NCI-H2107 (cell line): ENCODE measurements at regions not wholly inside any gene's neighbourhood (a gene's known extent, or its start where the extent isn't known, plus 50 kb on each side); places are given as distances from the start of the nearest gene placed in this dataset.

ENCODE experiments used
- DNase-seq: peaks from one replicate; lab custom pipeline; 2025; lab: John Stamatoyannopoulos, UW

GRCh38 chr9:20117482-20117881 lies 328.6 kb upstream of the SLC24A2 start:
- DNase-seq, result no peak

- DNase-seq, result no peak
Observed at GRCh38 chr9:20114974-20115373, 326.1 kb upstream of the SLC24A2 start.

- no peak for DNase-seq
Observed at GRCh38 chr9:20112205-20112783, 323.5 kb upstream of the SLC24A2 start.

GRCh38 chr9:20111173-20111843 lies 322.5 kb upstream of the SLC24A2 start:
- no peak for DNase-seq

GRCh38 chr9:20095430-20096092 lies 306.7 kb upstream of the SLC24A2 start:
- DNase-seq, result no peak

- no peak for DNase-seq
Observed at GRCh38 chr9:20092561-20092960, 303.7 kb upstream of the SLC24A2 start.

- no peak for DNase-seq
Observed at GRCh38 chr9:20087481-20087880, 298.6 kb upstream of the SLC24A2 start.

- DNase-seq, result no peak
Observed at GRCh38 chr9:20085842-20086241, 297.0 kb upstream of the SLC24A2 start.

- DNase-seq, result no peak
Observed at GRCh38 chr9:20084125-20084524, 295.3 kb upstream of the SLC24A2 start.

- no peak for DNase-seq
Observed at GRCh38 chr9:20083390-20083789, 294.6 kb upstream of the SLC24A2 start.

GRCh38 chr9:20082831-20083230 lies 294.0 kb upstream of the SLC24A2 start:
- DNase-seq, result no peak

- no peak for DNase-seq
Observed at GRCh38 chr9:20082406-20082805, 293.6 kb upstream of the SLC24A2 start.

- no peak for DNase-seq
Observed at GRCh38 chr9:20078246-20078645, 289.4 kb upstream of the SLC24A2 start.

- no peak for DNase-seq
Observed at GRCh38 chr9:20074291-20074690, 285.5 kb upstream of the SLC24A2 start.

GRCh38 chr9:20070336-20070735 lies 281.5 kb upstream of the SLC24A2 start:
- no peak for DNase-seq

- no peak for DNase-seq
Observed at GRCh38 chr9:20065796-20066700, 277.2 kb upstream of the SLC24A2 start.

GRCh38 chr9:20065046-20065445 lies 276.2 kb upstream of the SLC24A2 start:
- no peak for DNase-seq

- DNase-seq, result no peak
Observed at GRCh38 chr9:20054734-20055133, 265.9 kb upstream of the SLC24A2 start.

GRCh38 chr9:20048985-20049384 lies 260.1 kb upstream of the SLC24A2 start:
- no peak for DNase-seq

GRCh38 chr9:20048437-20048836 lies 259.6 kb upstream of the SLC24A2 start:
- DNase-seq, result no peak

- DNase-seq, result no peak
Observed at GRCh38 chr9:20044686-20045085, 255.8 kb upstream of the SLC24A2 start.

- DNase-seq, result no peak
Observed at GRCh38 chr9:20043461-20043860, 254.6 kb upstream of the SLC24A2 start.
